ENCODE measurements at regions not wholly inside any gene's neighbourhood (a gene's known extent, or its start where the extent isn't known, plus 50 kb on each side); places are given as distances from the start of the nearest gene placed in this dataset.

DNA sequence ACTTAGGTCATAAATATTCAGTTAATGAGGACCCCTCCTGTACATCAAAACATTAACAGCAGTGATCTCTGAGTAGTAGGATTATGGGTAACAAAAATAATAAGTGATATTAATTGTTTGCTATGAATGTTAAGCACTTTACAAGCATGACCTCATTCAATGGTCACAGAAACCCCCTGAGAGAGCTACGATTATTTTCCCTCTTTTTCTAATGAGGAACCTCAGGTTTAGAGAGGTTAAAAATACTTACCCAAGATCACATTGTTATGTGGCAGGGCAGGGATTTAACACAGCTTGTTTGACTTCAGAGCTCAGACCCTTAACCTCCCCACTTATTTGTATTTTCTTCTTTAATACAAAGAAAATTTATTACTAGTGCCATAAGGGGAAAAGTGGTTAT, 228.2 kb downstream of the TBL1XR1 start:
- no peak for DNase-seq

DNA sequence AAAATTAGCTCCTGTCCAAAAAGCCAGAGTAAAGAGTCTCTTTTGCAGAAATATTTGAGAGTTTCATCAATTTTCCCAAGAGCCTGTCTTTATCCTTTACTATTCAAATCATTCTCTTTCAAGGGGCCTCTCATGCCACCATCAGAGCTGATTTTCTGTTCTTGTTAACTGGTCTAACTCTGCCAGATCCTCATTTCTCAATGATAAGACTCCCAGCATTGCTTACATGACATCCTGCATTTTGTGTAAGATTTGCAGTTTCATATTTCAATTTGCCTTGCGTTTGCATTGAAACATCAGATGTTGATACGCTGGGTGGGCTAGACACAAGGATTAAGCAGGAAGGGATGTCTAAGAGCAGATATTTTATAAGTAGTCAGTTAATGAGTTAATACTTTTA, 228.7 kb downstream of the TBL1XR1 start:
- no peak for DNase-seq

DNA sequence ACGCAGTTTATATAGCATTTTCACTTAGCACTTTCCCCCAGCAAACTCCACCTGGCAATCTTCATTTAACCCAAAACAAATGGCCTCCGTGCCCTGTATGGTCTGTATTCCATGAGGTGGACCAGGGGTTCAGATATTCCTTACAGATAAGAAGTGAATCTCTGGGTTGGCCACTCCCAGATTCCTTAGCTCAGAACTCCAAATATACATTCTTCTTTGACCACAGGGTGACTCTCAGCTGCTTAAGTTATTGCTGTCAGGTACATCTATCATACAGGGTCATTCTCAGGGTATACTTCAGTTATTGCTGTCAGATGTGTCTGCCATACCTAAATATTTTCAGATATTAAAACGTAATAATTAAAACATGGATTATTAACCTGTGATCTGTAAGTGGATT, 229.8 kb downstream of the TBL1XR1 start:
- peak; percentile 22 for DNase-seq

GRCh38 chr3:176964661-176965060, 232.6 kb downstream of the TBL1XR1 start:
- no peak for DNase-seq

DNA sequence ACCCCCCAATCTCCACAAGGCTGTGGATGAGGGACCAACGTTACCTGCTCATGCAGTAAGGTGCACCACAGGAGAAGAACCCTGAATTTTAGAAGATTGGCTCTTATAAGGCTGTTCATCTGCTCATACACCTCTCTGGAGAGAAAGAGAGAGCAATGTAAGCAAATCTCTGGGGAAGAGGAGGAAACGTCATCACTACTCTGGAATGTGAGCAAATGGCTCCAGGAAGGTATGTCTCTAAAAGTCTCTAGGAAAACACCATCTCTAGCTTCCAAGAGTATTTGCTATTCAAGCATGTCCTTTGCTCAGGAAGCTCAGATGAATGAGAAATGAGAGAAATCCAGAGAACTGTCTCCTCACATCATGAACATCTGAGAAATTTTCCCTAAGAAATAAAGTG, 235.4 kb downstream of the TBL1XR1 start:
- DNase-seq, result peak; percentile 51

DNA sequence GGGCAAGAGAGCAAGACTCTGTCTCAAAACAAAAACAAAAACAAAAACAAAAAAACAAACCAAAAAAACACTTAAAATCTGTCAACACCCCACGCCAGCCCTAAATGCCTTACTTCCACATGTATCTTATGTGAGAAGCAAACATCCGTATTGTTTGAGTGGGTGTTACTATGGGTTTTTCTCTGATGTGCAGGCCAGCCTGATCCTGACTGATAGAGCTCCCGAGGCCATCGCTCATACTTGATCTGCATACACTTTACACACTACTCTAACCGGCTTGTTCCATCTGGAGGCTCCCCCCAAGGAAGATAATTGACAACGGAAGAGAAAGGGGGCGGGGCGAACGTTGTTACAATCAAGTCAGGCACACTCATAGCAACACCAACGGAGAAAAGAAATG, 237.4 kb downstream of the TBL1XR1 start:
- no peak for DNase-seq

- no peak for DNase-seq
Measured at GRCh38 chr3:176958560-176958959, 238.7 kb downstream of the TBL1XR1 start.

- no peak for DNase-seq
Measured at GRCh38 chr3:176954517-176954916, 242.8 kb downstream of the TBL1XR1 start.

GRCh38 chr3:176953106-176954060, 243.9 kb downstream of the TBL1XR1 start:
- peak; percentile 92 for DNase-seq

DNA sequence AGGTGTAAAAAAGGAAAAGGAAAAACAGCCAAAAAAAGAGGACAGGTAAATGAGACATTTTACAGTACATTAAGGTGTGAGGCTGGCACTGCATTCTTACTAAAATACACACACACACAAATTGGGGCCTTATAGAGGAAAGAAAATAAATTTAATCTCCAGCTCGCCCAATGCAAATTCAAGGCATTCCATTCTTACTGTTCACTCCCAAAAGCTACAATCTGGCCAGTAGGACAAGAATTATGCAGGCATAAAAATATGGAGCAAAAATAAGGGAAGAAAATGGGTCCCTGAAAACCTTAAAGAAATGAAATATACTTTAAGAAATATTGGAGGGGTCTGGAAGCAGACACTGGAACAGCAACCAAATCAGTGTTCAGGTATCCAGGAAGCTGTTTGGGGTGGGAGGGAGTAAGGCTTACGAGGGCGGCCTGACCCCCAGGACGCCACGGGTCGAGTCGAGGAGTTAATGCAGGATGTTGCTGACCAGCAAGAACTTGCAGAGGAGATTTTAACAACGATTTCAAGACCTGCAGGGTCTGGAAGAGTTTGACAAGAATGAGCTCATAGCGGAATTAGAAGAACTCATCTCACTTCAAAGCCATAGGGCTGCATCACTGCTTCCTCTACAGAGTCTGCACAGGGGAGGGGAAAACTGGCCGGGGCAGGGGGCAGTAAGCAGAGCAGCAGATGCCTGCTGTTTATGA, 245.5 kb downstream of the TBL1XR1 start:
- peak; percentile 58 for DNase-seq

DNA sequence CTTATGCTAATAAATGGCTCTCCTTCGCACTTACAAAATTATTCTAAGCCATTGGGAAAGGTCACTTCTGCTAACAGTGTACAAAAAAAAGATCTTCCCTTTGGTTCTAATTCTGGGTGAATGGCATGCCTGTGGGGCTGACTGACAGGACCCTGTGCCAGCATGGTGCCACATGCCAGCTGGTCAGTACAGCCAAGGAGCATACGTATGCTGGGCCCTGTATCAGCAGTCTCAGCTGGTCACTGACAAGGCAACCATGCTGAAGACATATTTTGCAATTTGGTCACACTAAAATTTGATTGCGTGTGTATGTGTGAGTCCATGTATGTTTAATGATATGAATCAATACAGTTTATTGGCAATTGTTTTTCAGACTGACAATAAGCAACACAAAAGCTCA, 246.1 kb downstream of the TBL1XR1 start:
- DNase-seq, result no peak

DNA sequence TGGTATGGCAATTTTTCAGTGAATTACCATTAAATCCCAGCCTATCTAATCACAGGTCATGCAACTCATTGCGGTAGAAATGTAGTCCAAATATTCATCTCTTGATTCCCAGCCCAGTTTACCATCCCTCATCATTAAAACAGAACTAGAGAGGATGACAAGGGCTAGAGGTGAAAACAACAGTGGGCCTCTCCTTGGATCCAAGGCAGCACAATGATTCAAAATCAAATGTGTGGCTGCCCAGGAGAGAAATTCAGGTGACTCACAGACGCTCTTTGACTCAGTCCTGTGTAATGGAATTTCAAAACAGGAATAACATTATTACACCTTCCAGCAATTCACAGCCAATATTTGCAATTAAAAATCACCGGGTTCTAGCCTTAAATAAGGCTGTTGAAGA, 246.5 kb downstream of the TBL1XR1 start:
- DNase-seq, result no peak

DNA sequence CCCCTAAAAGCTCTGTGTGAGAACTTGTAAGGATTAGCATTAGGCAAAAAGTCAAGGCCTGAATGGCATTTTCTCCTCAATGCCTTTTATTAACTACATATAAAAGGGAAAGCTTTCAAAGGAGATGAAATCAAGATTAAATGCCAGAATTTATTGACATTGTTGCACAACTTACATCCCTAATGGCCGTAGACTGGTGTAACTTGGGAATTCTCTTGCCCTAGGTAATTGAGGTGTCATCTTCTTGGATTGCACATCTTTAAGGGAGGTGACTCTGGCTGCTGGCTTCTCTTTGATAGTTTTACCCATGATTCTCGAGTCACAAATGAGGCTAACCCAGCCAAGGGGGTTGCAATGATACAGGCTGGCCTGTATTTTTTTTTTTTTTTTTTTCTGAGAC, 249.1 kb downstream of the TBL1XR1 start:
- DNase-seq, result no peak

- DNase-seq, result no peak
Measured at GRCh38 chr3:176946202-176946601, 251.1 kb downstream of the TBL1XR1 start.

- no peak for DNase-seq
Measured at GRCh38 chr3:176942305-176942704, 255.0 kb downstream of the TBL1XR1 start.

GRCh38 chr3:176941689-176942088, 255.6 kb downstream of the TBL1XR1 start:
- DNase-seq, result no peak

GRCh38 chr3:176939022-176939817, 258.1 kb downstream of the TBL1XR1 start:
- peak; percentile 80 for DNase-seq

- DNase-seq, result no peak
Measured at GRCh38 chr3:176937994-176938393, 259.3 kb downstream of the TBL1XR1 start.

GRCh38 chr3:176937541-176937940, 259.7 kb downstream of the TBL1XR1 start:
- DNase-seq, result peak; percentile 49

DNA sequence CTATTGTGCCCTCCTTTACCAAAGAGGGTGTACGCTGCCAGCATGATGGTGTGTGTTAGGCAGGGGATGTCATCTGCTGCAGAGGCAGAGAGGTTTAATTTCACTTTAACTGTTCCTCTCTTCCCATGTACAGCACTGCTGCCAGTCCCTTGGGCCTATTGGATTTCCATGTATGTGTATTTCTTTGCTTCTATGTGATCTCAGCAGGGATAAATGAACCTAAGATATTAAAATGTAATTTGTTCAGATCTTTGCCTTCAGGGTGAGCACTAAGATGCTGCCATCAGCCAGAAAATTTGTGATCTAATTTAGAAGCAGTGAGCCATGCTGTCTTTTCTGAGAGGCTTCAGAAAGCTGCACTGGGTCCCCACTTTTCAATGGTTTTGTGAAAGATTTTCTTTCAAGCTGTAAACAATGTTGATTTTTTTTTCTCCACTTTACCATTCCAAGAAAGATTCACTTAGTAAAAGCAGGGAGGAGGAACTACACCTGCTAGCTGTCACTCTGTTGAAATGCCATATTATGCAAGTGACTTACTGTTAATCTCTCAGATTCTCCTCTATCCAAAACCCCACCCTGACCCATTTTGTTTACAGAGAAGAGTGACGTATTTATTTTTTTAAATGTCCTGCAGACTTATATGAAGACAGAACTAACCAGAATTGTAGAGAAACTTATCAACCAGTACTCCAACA, 261.9 kb downstream of the TBL1XR1 start:
- no peak for DNase-seq

- DNase-seq, result no peak
Measured at GRCh38 chr3:176934698-176935097, 262.6 kb downstream of the TBL1XR1 start.

GRCh38 chr3:176933704-176934103, 263.6 kb downstream of the TBL1XR1 start:
- no peak for DNase-seq
